Liver (tissue), 8 donors: ENCODE measurements at regions not wholly inside any gene's neighbourhood (a gene's known extent, or its start where the extent isn't known, plus 50 kb on each side); places are given as distances from the start of the nearest gene placed in this dataset.

Source experiments
- DNase-seq: peaks from one replicate; pipeline ENCODE4 v3.0.0-alpha.2; 2017; ENCODE audit warnings: low spot score
- H3K27ac ChIP-seq, 2 donors: one replicate each; pipeline ENCODE4 v1.7.0; 2013; ENCODE audit warnings: inconsistent platforms in 2 of 2, low read length in 2 of 2, control low read depth in 1 of 2, low read depth in 1 of 2, mild to moderate bottlenecking in 1 of 2
- H3K27me3 ChIP-seq, 4 donors: one replicate each; pipeline versions ENCODE4 v1.6.1 to v1.7.0; 2013; ENCODE audit warnings: low read length in 3 of 4, inconsistent platforms in 1 of 4, mild to moderate bottlenecking in 1 of 4, moderate library complexity in 1 of 4; ENCODE audit not compliant: control insufficient read depth in 4 of 4, insufficient read depth in 4 of 4
- H3K36me3 ChIP-seq, 4 donors: one replicate each; pipeline versions ENCODE4 v1.6.1 to v1.7.0; 2013; ENCODE audit warnings: low read length in 3 of 4, mild to moderate bottlenecking in 3 of 4, low read depth in 1 of 4, moderate library complexity in 1 of 4; ENCODE audit not compliant: control insufficient read depth in 4 of 4, insufficient read depth in 3 of 4
- H3K4me1 ChIP-seq, 4 donors: one replicate each; pipeline versions ENCODE4 v1.6.1 to v1.7.0; 2013; ENCODE audit warnings: low read length in 3 of 4, mild to moderate bottlenecking in 3 of 4, moderate library complexity in 1 of 4; ENCODE audit not compliant: control insufficient read depth in 4 of 4, insufficient read depth in 4 of 4
- H3K4me3 ChIP-seq, 3 donors: one replicate each; pipeline versions ENCODE4 v1.6.1 to v1.7.0; 2013; ENCODE audit warnings: low read length in 3 of 3, control low read depth in 1 of 3, low read depth in 1 of 3, mild to moderate bottlenecking in 1 of 3
- H3K9ac ChIP-seq, 2 donors: one replicate each; pipeline ENCODE4 v1.7.0; 2013; ENCODE audit warnings: low read length in 2 of 2, mild to moderate bottlenecking in 2 of 2, moderate library complexity in 2 of 2, control low read depth in 1 of 2, low read depth in 1 of 2
- H3K9me3 ChIP-seq, 4 donors: one replicate each; pipeline versions ENCODE4 v1.6.1 to v1.7.0; 2013; ENCODE audit warnings: low read length in 3 of 4; ENCODE audit not compliant: control insufficient read depth in 4 of 4
- EGR1 ChIP-seq, 2 donors: IDR thresholded peaks; 2 replicates each; pipeline ENCODE4 v1.6.1; 2016 to 2018; ENCODE audit warnings: antibody characterized with exemption in 2 of 2, low read depth in 2 of 2
- FOXA1 ChIP-seq: IDR thresholded peaks from 2 replicates; pipeline ENCODE4 v1.6.1; 2016; ENCODE audit warnings: antibody characterized with exemption
- FOXA2 ChIP-seq: IDR thresholded peaks from 2 replicates; pipeline ENCODE4 v1.6.1; 2016; ENCODE audit warnings: antibody characterized with exemption
- GABPA ChIP-seq, 2 donors: IDR thresholded peaks in 1 of 2; conservative IDR thresholded peaks in 1 of 2; 2 replicates each; pipeline ENCODE4 v1.6.1; 2016; ENCODE audit warnings: antibody characterized with exemption in 2 of 2, mild to moderate bottlenecking in 1 of 2, moderate library complexity in 1 of 2
- HNF4A ChIP-seq, 2 donors: conservative IDR thresholded peaks; 2 replicates each; pipeline ENCODE4 v1.6.1; 2016; ENCODE audit warnings: antibody characterized with exemption in 2 of 2, mild to moderate bottlenecking in 2 of 2
- HNF4G ChIP-seq: IDR thresholded peaks from 2 replicates; pipeline ENCODE4 v1.6.1; 2016; ENCODE audit warnings: antibody characterized with exemption
- JUND ChIP-seq, 2 donors: IDR thresholded peaks; 2 replicates each; pipeline ENCODE4 v1.6.1; 2016; ENCODE audit warnings: antibody characterized with exemption in 2 of 2
- NR2F2 ChIP-seq: IDR thresholded peaks from 2 replicates; pipeline ENCODE4 v1.6.1; 2016; ENCODE audit warnings: antibody characterized with exemption
- RAD21 ChIP-seq, 2 donors: IDR thresholded peaks; 2 replicates each; pipeline ENCODE4 v1.6.1; 2016; ENCODE audit warnings: antibody characterized with exemption in 2 of 2, mild to moderate bottlenecking in 2 of 2
- RXRA ChIP-seq, 2 donors: IDR thresholded peaks; 2 replicates each; pipeline ENCODE4 v1.6.1; 2017 to 2018; ENCODE audit warnings: antibody characterized with exemption in 2 of 2, mild to moderate bottlenecking in 1 of 2
- SP1 ChIP-seq: IDR thresholded peaks from 2 replicates; pipeline ENCODE4 v1.6.1; 2018; ENCODE audit warnings: antibody characterized with exemption, mild to moderate bottlenecking
- TAF1 ChIP-seq: conservative IDR thresholded peaks from 2 replicates; pipeline ENCODE4 v1.6.1; 2016; ENCODE audit warnings: antibody characterized with exemption, mild to moderate bottlenecking
- YY1 ChIP-seq: IDR thresholded peaks from 2 replicates; pipeline ENCODE4 v1.6.1; 2016; ENCODE audit warnings: antibody characterized with exemption, mild to moderate bottlenecking
- WGBS: extraction: QIAGEN DNeasy Blood & Tissue Kit; methylation state at CpG from one replicate; pipeline ENCODE4 v1.1.7; 2013; 5-methylcytosine and 5-hydroxymethylcytosine counted together
- TF ChIP-seq, protein P1 (sequence below): IDR thresholded peaks from 2 replicates; pipeline ENCODE4 v1.6.1; 2016; ENCODE audit warnings: antibody characterized with exemption
- TF ChIP-seq, protein P2 (sequence below): fragments of 150-350 bp; IDR thresholded peaks from 2 replicates; pipeline ENCODE4 v1.5.1; 2017; ENCODE audit warnings: improper control_type of control experiment, low read depth, low read length; ENCODE audit not compliant: missing input control
- TF ChIP-seq, protein P3 (sequence below): IDR thresholded peaks from 2 replicates; pipeline ENCODE4 v1.6.1; 2016; ENCODE audit warnings: antibody characterized with exemption
- TF ChIP-seq, protein P4 (sequence below): IDR thresholded peaks from 2 replicates; pipeline ENCODE4 v1.6.1; 2016; ENCODE audit warnings: antibody characterized with exemption, mild to moderate bottlenecking
- TF ChIP-seq, protein P5 (sequence below): IDR thresholded peaks from 2 replicates; pipeline ENCODE4 v1.6.1; 2016; ENCODE audit warnings: antibody characterized with exemption
- donor health status: healthy.
- donor health status: healthy.
- donor health status: healthy.
- donor health status: healthy.
- donor health status: healthy.

DNA sequence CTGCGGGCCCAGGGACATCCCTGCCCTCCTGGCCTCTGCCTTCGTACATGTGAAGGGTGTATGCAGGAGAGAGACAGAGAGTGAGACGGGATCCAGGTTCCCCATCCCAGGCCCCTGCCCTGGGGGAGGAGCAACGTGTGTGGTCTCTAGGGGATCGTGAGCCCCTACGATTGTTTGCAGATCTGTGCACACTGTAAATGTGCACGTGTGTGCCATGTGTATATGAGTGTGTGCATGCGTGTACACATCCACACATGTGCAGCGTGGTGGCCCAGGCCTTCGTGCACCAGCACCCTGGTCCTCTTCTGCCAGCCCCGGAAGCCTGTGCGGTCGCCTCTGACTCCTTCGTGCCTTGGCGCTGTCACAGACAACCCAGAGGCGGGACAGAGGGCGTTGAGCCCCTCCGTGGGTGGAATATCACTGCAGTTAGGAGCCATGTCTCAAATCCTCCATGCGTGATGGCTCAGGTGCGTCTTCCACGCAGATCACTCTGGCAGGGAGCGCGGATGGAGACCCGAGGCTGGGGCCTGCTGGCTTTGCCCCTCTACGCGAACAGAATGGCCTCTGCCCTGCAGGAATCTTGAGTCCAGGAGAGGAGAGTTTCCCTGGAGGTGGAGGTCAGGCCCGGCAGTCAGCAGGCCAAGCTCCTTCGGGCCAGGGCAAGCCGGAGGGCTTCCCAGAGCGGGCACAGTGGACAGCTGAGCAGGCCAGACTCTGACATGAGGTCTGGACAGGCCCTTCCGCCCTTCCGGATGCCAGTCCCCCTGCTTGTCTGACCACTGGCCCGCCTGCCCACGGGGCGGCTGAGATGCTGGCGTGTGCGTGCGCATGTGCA, 97.5 kb downstream of the UNCX start (continued):
- TF ChIP-seq, protein P1, sequence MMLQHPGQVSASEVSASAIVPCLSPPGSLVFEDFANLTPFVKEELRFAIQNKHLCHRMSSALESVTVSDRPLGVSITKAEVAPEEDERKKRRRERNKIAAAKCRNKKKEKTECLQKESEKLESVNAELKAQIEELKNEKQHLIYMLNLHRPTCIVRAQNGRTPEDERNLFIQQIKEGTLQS = no peak

DNA sequence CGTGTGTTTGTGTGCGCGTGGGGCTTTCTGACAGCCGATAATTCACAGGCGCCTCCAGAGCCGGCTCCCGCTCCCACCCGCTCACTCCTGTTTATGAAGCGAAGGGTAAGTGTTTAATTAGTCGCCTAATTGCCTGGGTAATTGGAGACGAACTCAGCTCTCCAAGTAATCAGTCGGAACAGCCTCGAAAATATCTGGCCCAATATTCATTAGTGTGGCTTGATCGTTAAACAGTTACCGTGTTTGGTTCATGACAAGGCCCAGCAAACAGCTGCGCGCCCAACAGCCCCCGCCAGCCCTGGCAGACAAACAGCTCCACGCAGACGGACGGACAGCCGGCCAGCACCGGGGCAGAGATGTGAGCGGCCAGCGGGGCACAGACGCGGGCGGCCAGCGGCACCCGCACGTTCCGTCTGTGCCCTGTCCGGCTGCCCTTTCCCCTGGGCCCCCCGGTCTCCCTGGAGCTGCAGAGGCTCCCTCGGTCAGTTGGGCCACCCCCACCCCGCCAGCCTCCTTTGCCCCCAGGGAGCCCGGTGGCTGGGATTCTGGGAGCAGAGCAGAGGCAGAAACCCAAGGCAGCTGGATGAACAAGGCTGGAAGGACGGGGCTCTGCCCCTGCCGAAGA, 98.2 kb downstream of the UNCX start:
- 81% methylated on average over 39 of the region's 39 CpGs for WGBS
- TF ChIP-seq JUND (IDR thresholded peaks at IDR 0.05) (no peak), GABPA (IDR thresholded peaks at IDR 0.05 in 1 of 2, conservative IDR thresholded peaks at IDR 0.05 in 1 of 2) (no peak), TAF1 (no peak), YY1 (no peak), FOXA1 (no peak), HNF4A (conservative IDR thresholded peaks at IDR 0.05) (no peak), SP1 (no peak), HNF4G (no peak), EGR1 (IDR thresholded peaks at IDR 0.05; ENCODE audit: low read depth in 2 of 2) (no peak), NR2F2 (no peak), RXRA (IDR thresholded peaks at IDR 0.05) (no peak), RAD21 (IDR thresholded peaks at IDR 0.05) (no peak), FOXA2 (no peak)
- TF ChIP-seq, protein P2, sequence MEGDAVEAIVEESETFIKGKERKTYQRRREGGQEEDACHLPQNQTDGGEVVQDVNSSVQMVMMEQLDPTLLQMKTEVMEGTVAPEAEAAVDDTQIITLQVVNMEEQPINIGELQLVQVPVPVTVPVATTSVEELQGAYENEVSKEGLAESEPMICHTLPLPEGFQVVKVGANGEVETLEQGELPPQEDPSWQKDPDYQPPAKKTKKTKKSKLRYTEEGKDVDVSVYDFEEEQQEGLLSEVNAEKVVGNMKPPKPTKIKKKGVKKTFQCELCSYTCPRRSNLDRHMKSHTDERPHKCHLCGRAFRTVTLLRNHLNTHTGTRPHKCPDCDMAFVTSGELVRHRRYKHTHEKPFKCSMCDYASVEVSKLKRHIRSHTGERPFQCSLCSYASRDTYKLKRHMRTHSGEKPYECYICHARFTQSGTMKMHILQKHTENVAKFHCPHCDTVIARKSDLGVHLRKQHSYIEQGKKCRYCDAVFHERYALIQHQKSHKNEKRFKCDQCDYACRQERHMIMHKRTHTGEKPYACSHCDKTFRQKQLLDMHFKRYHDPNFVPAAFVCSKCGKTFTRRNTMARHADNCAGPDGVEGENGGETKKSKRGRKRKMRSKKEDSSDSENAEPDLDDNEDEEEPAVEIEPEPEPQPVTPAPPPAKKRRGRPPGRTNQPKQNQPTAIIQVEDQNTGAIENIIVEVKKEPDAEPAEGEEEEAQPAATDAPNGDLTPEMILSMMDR = no peak
- TF ChIP-seq, protein P3, sequence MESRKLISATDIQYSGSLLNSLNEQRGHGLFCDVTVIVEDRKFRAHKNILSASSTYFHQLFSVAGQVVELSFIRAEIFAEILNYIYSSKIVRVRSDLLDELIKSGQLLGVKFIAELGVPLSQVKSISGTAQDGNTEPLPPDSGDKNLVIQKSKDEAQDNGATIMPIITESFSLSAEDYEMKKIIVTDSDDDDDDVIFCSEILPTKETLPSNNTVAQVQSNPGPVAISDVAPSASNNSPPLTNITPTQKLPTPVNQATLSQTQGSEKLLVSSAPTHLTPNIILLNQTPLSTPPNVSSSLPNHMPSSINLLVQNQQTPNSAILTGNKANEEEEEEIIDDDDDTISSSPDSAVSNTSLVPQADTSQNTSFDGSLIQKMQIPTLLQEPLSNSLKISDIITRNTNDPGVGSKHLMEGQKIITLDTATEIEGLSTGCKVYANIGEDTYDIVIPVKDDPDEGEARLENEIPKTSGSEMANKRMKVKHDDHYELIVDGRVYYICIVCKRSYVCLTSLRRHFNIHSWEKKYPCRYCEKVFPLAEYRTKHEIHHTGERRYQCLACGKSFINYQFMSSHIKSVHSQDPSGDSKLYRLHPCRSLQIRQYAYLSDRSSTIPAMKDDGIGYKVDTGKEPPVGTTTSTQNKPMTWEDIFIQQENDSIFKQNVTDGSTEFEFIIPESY = no peak
- TF ChIP-seq, protein P1 = no peak
- TF ChIP-seq, protein P4, sequence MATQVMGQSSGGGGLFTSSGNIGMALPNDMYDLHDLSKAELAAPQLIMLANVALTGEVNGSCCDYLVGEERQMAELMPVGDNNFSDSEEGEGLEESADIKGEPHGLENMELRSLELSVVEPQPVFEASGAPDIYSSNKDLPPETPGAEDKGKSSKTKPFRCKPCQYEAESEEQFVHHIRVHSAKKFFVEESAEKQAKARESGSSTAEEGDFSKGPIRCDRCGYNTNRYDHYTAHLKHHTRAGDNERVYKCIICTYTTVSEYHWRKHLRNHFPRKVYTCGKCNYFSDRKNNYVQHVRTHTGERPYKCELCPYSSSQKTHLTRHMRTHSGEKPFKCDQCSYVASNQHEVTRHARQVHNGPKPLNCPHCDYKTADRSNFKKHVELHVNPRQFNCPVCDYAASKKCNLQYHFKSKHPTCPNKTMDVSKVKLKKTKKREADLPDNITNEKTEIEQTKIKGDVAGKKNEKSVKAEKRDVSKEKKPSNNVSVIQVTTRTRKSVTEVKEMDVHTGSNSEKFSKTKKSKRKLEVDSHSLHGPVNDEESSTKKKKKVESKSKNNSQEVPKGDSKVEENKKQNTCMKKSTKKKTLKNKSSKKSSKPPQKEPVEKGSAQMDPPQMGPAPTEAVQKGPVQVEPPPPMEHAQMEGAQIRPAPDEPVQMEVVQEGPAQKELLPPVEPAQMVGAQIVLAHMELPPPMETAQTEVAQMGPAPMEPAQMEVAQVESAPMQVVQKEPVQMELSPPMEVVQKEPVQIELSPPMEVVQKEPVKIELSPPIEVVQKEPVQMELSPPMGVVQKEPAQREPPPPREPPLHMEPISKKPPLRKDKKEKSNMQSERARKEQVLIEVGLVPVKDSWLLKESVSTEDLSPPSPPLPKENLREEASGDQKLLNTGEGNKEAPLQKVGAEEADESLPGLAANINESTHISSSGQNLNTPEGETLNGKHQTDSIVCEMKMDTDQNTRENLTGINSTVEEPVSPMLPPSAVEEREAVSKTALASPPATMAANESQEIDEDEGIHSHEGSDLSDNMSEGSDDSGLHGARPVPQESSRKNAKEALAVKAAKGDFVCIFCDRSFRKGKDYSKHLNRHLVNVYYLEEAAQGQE = no peak
- TF ChIP-seq, protein P5, sequence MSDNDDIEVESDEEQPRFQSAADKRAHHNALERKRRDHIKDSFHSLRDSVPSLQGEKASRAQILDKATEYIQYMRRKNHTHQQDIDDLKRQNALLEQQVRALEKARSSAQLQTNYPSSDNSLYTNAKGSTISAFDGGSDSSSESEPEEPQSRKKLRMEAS = no peak
- no peaks in the 10 kb centered on the region for H3K4me1 ChIP-seq
- DNase-seq = no peak
- no peak overlapping the region for H3K4me3 ChIP-seq
- H3K27me3 ChIP-seq = no peaks in the 10 kb centered on the region
- H3K9me3 ChIP-seq = no peaks in the 10 kb centered on the region
- H3K27ac ChIP-seq = no peak overlapping the region
- H3K36me3 ChIP-seq = no peaks in the 10 kb centered on the region
- H3K9ac ChIP-seq = no peak overlapping the region
